ENCODE measurements at regions not wholly inside any gene's neighbourhood (a gene's known extent, or its start where the extent isn't known, plus 50 kb on each side); places are given as distances from the start of the nearest gene placed in this dataset.

DNA sequence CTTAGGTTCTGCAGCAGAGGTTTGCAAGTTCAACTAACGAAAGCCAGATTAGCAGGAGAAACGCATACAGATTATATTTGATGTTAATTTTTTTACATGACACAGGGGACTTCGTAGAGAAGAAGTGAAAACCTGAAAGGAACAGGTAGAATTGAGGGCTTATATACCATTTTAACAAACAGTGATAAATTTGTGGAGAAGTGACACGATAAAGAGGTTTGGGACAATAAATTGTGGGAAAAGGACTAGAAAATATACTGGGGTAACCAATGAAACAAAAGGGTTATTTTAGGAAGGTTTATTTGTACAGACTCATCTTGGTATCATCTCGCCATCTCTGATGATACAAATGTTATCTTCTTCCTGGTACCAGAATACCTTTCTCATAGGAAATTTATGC is 452.9 kb downstream of the SETD4 start:
- TF ChIP-seq CTCF (IDR thresholded peaks at IDR 0.05; ENCODE audit: low read length) (no peak), EZH2 (optimal IDR thresholded peaks at IDR 0.05; ENCODE audit: low read depth, low read length) (no peak), EZH2phosphoT487 (IDR thresholded peaks at IDR 0.05; ENCODE audit: low read length) (no peak)
